Fibroblast of mammary gland (primary cell): ENCODE measurements at regions not wholly inside any gene's neighbourhood (a gene's known extent, or its start where the extent isn't known, plus 50 kb on each side); places are given as distances from the start of the nearest gene placed in this dataset.

Experiments used
- DNase-seq: peaks from one replicate; pipeline ENCODE4 v3.0.0-alpha.2; 2010; ENCODE audit warnings: low read depth
- H3K4me3 ChIP-seq: 2 replicates; pipeline ENCODE4 v1.5.1; 2011; ENCODE audit warnings: low read depth, mild to moderate bottlenecking, low read length, moderate library complexity; ENCODE audit not compliant: control insufficient read depth
- TF ChIP-seq, protein P1 (sequence below): conservative IDR thresholded peaks from 2 replicates; pipeline ENCODE4 v1.5.1; 2011; ENCODE audit warnings: low read depth, low read length, inconsistent platforms; ENCODE audit not compliant: control insufficient read depth, insufficient read depth

DNA sequence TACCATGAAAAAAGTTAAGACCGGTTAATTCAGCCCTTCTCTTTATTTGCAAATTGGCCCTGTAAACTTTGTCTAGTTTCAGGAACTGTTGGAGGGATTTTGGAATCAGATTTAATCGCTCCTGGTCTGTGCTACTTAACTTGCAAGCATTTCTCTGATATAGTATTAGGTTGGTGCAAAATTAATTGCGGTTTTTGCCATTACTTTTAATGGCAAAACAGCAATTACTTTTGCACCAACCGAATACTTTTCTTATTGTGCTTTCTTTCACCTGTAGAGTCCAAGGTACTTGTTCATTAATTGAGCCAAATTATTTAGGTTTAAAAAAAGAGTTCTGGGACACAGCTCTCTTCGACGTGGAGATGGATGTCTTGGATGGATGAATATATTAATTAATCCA lies 92.8 kb upstream of the HNRNPU start:
- DNase-seq = no peak
- no peak overlapping the region for H3K4me3 ChIP-seq
- TF ChIP-seq, protein P1, sequence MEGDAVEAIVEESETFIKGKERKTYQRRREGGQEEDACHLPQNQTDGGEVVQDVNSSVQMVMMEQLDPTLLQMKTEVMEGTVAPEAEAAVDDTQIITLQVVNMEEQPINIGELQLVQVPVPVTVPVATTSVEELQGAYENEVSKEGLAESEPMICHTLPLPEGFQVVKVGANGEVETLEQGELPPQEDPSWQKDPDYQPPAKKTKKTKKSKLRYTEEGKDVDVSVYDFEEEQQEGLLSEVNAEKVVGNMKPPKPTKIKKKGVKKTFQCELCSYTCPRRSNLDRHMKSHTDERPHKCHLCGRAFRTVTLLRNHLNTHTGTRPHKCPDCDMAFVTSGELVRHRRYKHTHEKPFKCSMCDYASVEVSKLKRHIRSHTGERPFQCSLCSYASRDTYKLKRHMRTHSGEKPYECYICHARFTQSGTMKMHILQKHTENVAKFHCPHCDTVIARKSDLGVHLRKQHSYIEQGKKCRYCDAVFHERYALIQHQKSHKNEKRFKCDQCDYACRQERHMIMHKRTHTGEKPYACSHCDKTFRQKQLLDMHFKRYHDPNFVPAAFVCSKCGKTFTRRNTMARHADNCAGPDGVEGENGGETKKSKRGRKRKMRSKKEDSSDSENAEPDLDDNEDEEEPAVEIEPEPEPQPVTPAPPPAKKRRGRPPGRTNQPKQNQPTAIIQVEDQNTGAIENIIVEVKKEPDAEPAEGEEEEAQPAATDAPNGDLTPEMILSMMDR = no peak

DNA sequence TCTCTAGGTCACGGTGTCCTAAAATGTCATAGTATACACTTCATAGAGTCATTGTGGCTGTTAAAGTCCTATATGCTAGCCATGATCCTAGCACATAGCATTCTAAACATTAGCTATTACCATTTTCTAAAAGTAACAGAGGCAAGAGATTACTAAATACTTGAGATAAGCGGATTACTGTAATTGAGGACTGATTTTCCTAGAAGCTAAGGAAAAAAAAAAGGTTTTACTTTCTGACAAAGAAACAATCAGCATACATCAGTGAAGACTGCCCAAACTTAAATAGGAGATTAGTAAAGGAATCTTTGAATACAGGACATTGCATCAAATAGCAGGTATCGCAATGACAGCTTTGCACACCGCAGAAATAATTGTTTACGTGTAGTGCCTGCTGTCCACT lies 91.3 kb upstream of the HNRNPU start:
- no peak overlapping the region for H3K4me3 ChIP-seq
- TF ChIP-seq, protein P1 = no peak
- no peak for DNase-seq

DNA sequence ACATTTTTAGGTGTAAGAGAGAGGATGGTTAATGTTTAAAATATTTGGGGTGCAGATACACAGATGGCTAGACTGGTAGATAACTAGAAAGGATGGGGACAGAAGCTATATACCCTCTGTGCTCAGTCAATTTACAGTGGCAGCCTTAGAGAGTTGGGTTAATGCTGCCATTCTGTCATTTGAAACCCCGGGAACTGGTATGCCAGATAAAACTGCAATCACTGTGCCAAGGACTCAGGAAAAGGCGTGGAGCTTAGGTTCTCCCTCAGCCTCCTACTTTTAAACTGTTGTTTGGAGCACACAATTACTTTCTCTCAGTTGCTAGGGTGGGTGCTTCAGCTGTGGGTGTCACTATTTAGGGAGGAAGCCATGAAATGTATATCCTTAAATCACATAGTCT lies 90.0 kb upstream of the HNRNPU start:
- TF ChIP-seq, protein P1 = no peak
- DNase-seq = no peak
- no peak overlapping the region for H3K4me3 ChIP-seq

DNA sequence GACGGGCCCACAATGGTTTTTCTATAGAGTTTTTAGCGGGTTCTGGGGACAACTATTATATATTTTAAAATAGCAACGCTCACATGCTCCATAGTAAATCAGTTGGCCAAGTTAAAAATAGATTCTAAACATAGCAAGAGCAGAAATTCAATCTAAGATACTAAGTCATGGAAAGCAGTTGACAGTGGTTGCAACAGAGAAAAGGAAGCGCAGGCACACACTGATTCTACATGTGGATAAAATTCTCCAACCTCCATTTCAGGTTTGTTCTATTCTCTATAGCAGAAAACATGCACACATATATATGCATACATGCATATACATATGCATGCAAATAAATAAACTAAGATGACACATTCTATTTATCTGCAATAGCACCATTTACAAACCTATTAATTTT lies 89.6 kb upstream of the HNRNPU start:
- no peak for DNase-seq
- H3K4me3 ChIP-seq = no peak overlapping the region
- TF ChIP-seq, protein P1 = no peak

DNA sequence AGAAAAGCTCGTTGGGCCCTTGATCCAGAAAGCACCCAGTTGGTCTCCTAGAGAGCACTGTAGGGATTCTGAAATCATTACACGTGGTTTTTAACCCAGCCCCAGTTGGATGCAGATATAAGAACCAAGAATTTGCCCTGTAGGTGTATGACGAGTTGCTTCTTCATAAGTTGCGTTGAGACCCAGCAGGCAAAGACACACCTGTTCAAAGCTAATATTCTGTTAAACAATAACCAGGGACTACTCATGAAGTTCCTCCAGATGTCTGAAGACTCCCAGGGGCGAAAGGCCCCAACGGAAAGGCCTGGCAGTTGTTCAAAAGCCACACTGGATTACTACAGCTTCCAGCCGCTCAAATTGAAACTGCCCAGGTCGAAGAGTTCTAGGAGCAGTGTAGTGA lies 88.6 kb upstream of the HNRNPU start:
- TF ChIP-seq, protein P1 = no peak
- H3K4me3 ChIP-seq = no peak overlapping the region
- no peak for DNase-seq

DNA sequence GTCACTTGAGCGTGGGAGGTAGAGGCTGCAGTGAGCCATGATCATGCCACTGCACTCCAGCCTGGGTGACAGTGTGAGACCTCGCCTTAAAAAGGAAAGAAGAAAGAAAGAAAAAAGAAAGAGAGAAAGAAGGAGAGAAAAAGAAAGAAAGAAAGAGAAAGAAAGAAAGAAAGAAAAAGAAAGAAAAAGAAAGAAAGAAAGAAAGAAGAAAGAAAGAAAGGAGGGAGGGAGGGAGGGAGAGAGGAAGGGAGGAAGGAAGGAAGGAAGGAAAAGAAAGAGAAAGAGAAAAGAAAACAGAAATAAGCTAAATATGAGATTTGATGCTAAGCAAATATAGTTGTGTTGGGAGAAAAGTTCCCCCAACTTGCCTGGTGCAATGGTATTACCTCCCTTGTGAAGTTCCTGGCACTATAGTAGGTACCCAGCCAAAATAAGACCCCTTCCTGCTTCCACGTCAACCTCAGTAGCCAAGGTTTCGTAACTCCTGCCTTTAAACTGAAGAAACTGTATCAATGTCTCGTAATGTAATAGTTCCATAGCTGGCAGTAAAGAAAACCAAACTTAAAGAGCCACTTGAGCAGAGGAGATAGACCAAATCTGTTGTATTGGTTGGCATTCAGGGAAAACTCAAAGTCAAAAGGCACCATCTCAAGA lies 88.1 kb upstream of the HNRNPU start:
- no peak overlapping the region for H3K4me3 ChIP-seq
- TF ChIP-seq, protein P1 = no peak
- DNase-seq = no peak

DNA sequence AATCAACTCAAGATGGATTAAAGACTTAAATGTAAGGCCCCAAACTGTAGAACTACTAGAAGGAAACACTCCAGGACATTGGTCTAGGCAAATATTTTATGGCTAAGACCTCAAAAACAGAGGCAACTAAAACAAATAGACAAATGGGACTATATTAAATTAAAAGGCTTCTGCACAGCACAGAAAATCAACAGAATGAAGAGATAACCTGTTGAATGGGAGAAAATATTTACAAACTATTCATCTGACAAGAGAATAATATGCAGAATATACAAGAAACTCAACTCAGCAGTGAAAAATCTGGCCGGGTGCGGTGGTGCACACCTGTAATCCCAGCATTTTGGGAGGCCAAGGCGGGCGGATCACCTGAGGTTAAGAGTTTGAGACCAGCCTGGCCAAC lies 84.1 kb upstream of the HNRNPU start:
- no peak overlapping the region for H3K4me3 ChIP-seq
- DNase-seq = no peak
- TF ChIP-seq, protein P1 = no peak
